Naive thymus-derived CD4-positive, alpha-beta T cell (primary cell): ENCODE measurements at regions not wholly inside any gene's neighbourhood (a gene's known extent, or its start where the extent isn't known, plus 50 kb on each side); places are given as distances from the start of the nearest gene placed in this dataset.

Source experiments
- ATAC-seq: fragments of 150-1000 bp; cut with Tn5 transposase; 2 replicates; pipeline ENCODE4 v1.10.0; 2021; ENCODE audit warnings: mild to moderate bottlenecking, moderate library complexity
- CTCF ChIA-PET: fragments of 350-600 bp; sonication (Branson Sonifier 250); formaldehyde crosslinking; loops from one replicate; lab custom pipeline; 2021; ENCODE audit warnings: antibody characterized with exemption; lab: Charles Lee
- POLR2A ChIA-PET: fragments of 350-600 bp; sonication (Branson Sonifier 250); formaldehyde crosslinking; loops from one replicate; lab custom pipeline; 2021; ENCODE audit warnings: antibody characterized with exemption, inconsistent platforms; lab: Charles Lee
- DNase-seq, 9 donors: peaks; one replicate each; pipeline versions ENCODE4 v3.0.0 to v3.0.0-alpha.2; 2020 to 2022; ENCODE audit warnings: mixed read lengths in 1 of 9
- H3K27ac ChIP-seq: one replicate; pipeline ENCODE4 v1.7.0; 2013; ENCODE audit warnings: mild to moderate bottlenecking, low read depth, low read length, moderate library complexity
- H3K27me3 ChIP-seq, 2 donors: one replicate each; pipeline ENCODE4 v1.7.0; 2013; ENCODE audit warnings: low read length in 2 of 2, mild to moderate bottlenecking in 2 of 2, moderate library complexity in 2 of 2; ENCODE audit not compliant: control insufficient read depth in 2 of 2, insufficient read depth in 2 of 2
- H3K36me3 ChIP-seq, 3 experiments: 1 replicate in 2 of 3; 2 replicates in 1 of 3; pipeline ENCODE4 v1.7.0; 2013; ENCODE audit warnings: low read length in 3 of 3, mild to moderate bottlenecking in 3 of 3, moderate library complexity in 1 of 3; ENCODE audit not compliant: insufficient read depth in 3 of 3, control insufficient read depth in 2 of 3
- H3K4me1 ChIP-seq, 2 donors: one replicate each; pipeline ENCODE4 v1.7.0; 2013; ENCODE audit warnings: low read length in 2 of 2, mild to moderate bottlenecking in 2 of 2, moderate library complexity in 1 of 2; ENCODE audit not compliant: control insufficient read depth in 2 of 2, insufficient read depth in 2 of 2
- H3K4me3 ChIP-seq: 2 replicates; pipeline ENCODE4 v1.7.0; 2013; ENCODE audit warnings: mild to moderate bottlenecking, low read length
- H3K9me3 ChIP-seq, 3 experiments: 1 replicate in 2 of 3; 2 replicates in 1 of 3; pipeline ENCODE4 v1.7.0; 2013; ENCODE audit warnings: low read length in 3 of 3; ENCODE audit not compliant: control insufficient read depth in 2 of 3
- H3K27ac Mint-ChIP-seq, 9 donors: one replicate each; pipeline ENCODE4 v1.8.0; 2020 to 2022; ENCODE audit warnings: mixed read lengths in 9 of 9, mild to moderate bottlenecking in 8 of 9, moderate library complexity in 5 of 9, inconsistent platforms in 2 of 9
- H3K27me3 Mint-ChIP-seq, 5 donors: one replicate each; pipeline ENCODE4 v1.8.0; 2021 to 2022; ENCODE audit warnings: mixed read lengths in 5 of 5, mild to moderate bottlenecking in 1 of 5
- H3K36me3 Mint-ChIP-seq, 5 donors: one replicate each; pipeline ENCODE4 v1.8.0; 2020 to 2022; ENCODE audit warnings: mixed read lengths in 5 of 5, mild to moderate bottlenecking in 3 of 5, inconsistent platforms in 1 of 5
- H3K4me1 Mint-ChIP-seq, 7 donors: one replicate each; pipeline ENCODE4 v1.8.0; 2020 to 2022; ENCODE audit warnings: mixed read lengths in 7 of 7, mild to moderate bottlenecking in 3 of 7, inconsistent platforms in 1 of 7
- H3K4me3 Mint-ChIP-seq, 10 donors: one replicate each; pipeline ENCODE4 v1.8.0; 2020 to 2022; ENCODE audit warnings: mild to moderate bottlenecking in 10 of 10, mixed read lengths in 10 of 10, moderate library complexity in 6 of 10, inconsistent platforms in 2 of 10
- H3K9me3 Mint-ChIP-seq, 11 donors: one replicate each; pipeline ENCODE4 v1.8.0; 2020 to 2022; ENCODE audit warnings: mixed read lengths in 11 of 11, mild to moderate bottlenecking in 4 of 11, inconsistent platforms in 1 of 11, moderate library complexity in 1 of 11
- intact Hi-C, 2 donors: fragments of 100-400 bp; cut with micrococcal nuclease; formaldehyde crosslinking; loops; one replicate each; pipeline ENCODE4 v1.15.1; 2023

- Histone ChIP-seq H3K27ac (no peak overlapping the region), H3K36me3 (no peaks in the 10 kb centered on the region), H3K27me3 (no peaks in the 10 kb centered on the region), H3K4me3 (no peak overlapping the region), H3K4me1 (no peaks in the 10 kb centered on the region), H3K9me3 (no peaks in the 10 kb centered on the region)
- DNase-seq = no peak
- H3K4me1 Mint-ChIP-seq = no peaks in the 10 kb centered on the region
- no peak overlapping the region for H3K4me3 Mint-ChIP-seq
- H3K9me3 Mint-ChIP-seq = peaks cover 0 to 5% (median 0%) of the 10 kb centered on the region in 11 donors
- H3K27ac Mint-ChIP-seq = no peak overlapping the region
- ChIA-PET CTCF (no interaction called here), POLR2A (no interaction called here)
- intact Hi-C loops = no loop called here
- peaks cover 0 to 8% (median 0%) of the 10 kb centered on the region in 5 donors for H3K27me3 Mint-ChIP-seq
- ATAC-seq = no peak
- H3K36me3 Mint-ChIP-seq = no peaks in the 10 kb centered on the region
These were observed 261.5 kb upstream of the SOX4 start for GRCh38 chr6:21332077-21332476.

- no peaks in the 10 kb centered on the region for H3K9me3 ChIP-seq
- no peak for ATAC-seq
- ChIA-PET POLR2A (no interaction called here), CTCF (interaction anchor here (0.6 kb wide), 1 partner anchor 768 kb away, joined by 3 read pairs; no protein-coding TSS in a partner anchor)
- H3K36me3 ChIP-seq = no peaks in the 10 kb centered on the region
- no peaks in the 10 kb centered on the region for H3K36me3 Mint-ChIP-seq
- H3K27ac ChIP-seq = no peak overlapping the region
- H3K9me3 Mint-ChIP-seq = peaks cover 0 to 11% (median 3%) of the 10 kb centered on the region in 11 donors
- H3K4me1 Mint-ChIP-seq = peaks cover 0 to 4% (median 0%) of the 10 kb centered on the region in 7 donors
- no peak for DNase-seq
- H3K4me3 ChIP-seq = no peak overlapping the region
- H3K4me1 ChIP-seq = no peaks in the 10 kb centered on the region
- H3K4me3 Mint-ChIP-seq = no peak overlapping the region
- H3K27ac Mint-ChIP-seq = no peak overlapping the region
- peaks cover 0 to 9% (median 0%) of the 10 kb centered on the region in 5 donors for H3K27me3 Mint-ChIP-seq
- no peaks in the 10 kb centered on the region for H3K27me3 ChIP-seq
- intact Hi-C loops = no loop called here
These were observed 260.9 kb upstream of the SOX4 start for GRCh38 chr6:21332660-21333059.

- intact Hi-C loops = no loop called here
- H3K27ac Mint-ChIP-seq = no peak overlapping the region
- no peak overlapping the region for H3K27ac ChIP-seq
- CTCF ChIA-PET = no interaction called here
- DNase-seq (no peak), ATAC-seq (no peak)
- H3K36me3 ChIP-seq = no peaks in the 10 kb centered on the region
- peaks cover 0 to 4% (median 0%) of the 10 kb centered on the region in 7 donors for H3K4me1 Mint-ChIP-seq
- POLR2A ChIA-PET = no interaction called here
- no peak overlapping the region for H3K4me3 ChIP-seq
- no peaks in the 10 kb centered on the region for H3K27me3 ChIP-seq
- no peak overlapping the region for H3K4me3 Mint-ChIP-seq
- no peaks in the 10 kb centered on the region for H3K9me3 ChIP-seq
- H3K4me1 ChIP-seq = no peaks in the 10 kb centered on the region
- H3K36me3 Mint-ChIP-seq = no peaks in the 10 kb centered on the region
- peaks cover 0 to 8% (median 0%) of the 10 kb centered on the region in 5 donors for H3K27me3 Mint-ChIP-seq
- peaks cover 0 to 19% (median 3%) of the 10 kb centered on the region in 11 donors for H3K9me3 Mint-ChIP-seq
These were observed 259.8 kb upstream of the SOX4 start for GRCh38 chr6:21333715-21334114.

- no peaks in the 10 kb centered on the region for H3K36me3 ChIP-seq
- no peaks in the 10 kb centered on the region for H3K9me3 ChIP-seq
- POLR2A ChIA-PET = no interaction called here
- Mint-ChIP-seq H3K27me3 (peaks cover 0 to 8% (median 0%) of the 10 kb centered on the region in 5 donors), H3K27ac (no peak overlapping the region), H3K36me3 (no peaks in the 10 kb centered on the region), H3K4me1 (peaks cover 0 to 4% (median 0%) of the 10 kb centered on the region in 7 donors), H3K4me3 (no peak overlapping the region), H3K9me3 (peaks cover 0 to 19% (median 3%) of the 10 kb centered on the region in 11 donors)
- CTCF ChIA-PET = no interaction called here
- H3K27me3 ChIP-seq = no peaks in the 10 kb centered on the region
- ATAC-seq = no peak
- no peak overlapping the region for H3K4me3 ChIP-seq
- intact Hi-C loops = no loop called here
- no peak overlapping the region for H3K27ac ChIP-seq
- no peaks in the 10 kb centered on the region for H3K4me1 ChIP-seq
- no peak for DNase-seq
These were observed 258.9 kb upstream of the SOX4 start for GRCh38 chr6:21334651-21335050.

- H3K27ac Mint-ChIP-seq = no peak overlapping the region
- H3K4me1 Mint-ChIP-seq = peaks cover 0 to 4% (median 0%) of the 10 kb centered on the region in 7 donors
- ChIA-PET POLR2A (no interaction called here), CTCF (no interaction called here)
- no peak overlapping the region for H3K4me3 Mint-ChIP-seq
- no peaks in the 10 kb centered on the region for H3K9me3 ChIP-seq
- no peak overlapping the region for H3K4me3 ChIP-seq
- H3K36me3 ChIP-seq = no peaks in the 10 kb centered on the region
- H3K4me1 ChIP-seq = no peaks in the 10 kb centered on the region
- no peaks in the 10 kb centered on the region for H3K36me3 Mint-ChIP-seq
- peaks cover 0 to 19% (median 3%) of the 10 kb centered on the region in 11 donors for H3K9me3 Mint-ChIP-seq
- intact Hi-C loops = no loop called here
- DNase-seq = no peak
- peaks cover 0 to 8% (median 0%) of the 10 kb centered on the region in 5 donors for H3K27me3 Mint-ChIP-seq
- H3K27me3 ChIP-seq = no peaks in the 10 kb centered on the region
- H3K27ac ChIP-seq = no peak overlapping the region
- no peak for ATAC-seq
These were observed 258.0 kb upstream of the SOX4 start for GRCh38 chr6:21335591-21335990.

GRCh38 chr6:21337263-21337662, 256.3 kb upstream of the SOX4 start:
- Histone ChIP-seq H3K4me3 (no peak overlapping the region), H3K27ac (no peak overlapping the region), H3K4me1 (no peaks in the 10 kb centered on the region), H3K36me3 (no peaks in the 10 kb centered on the region), H3K9me3 (no peaks in the 10 kb centered on the region), H3K27me3 (no peaks in the 10 kb centered on the region)
- Mint-ChIP-seq H3K4me3 (no peak overlapping the region), H3K9me3 (peaks cover 0 to 19% (median 3%) of the 10 kb centered on the region in 11 donors), H3K27ac (no peak overlapping the region), H3K36me3 (no peaks in the 10 kb centered on the region), H3K4me1 (peaks cover 0 to 4% (median 0%) of the 10 kb centered on the region in 7 donors), H3K27me3 (peaks cover 0 to 8% (median 0%) of the 10 kb centered on the region in 5 donors)
- POLR2A ChIA-PET = no interaction called here
- ATAC-seq (no peak), DNase-seq (no peak)
- intact Hi-C loops = no loop called here
- CTCF ChIA-PET = no interaction called here

GRCh38 chr6:21340573-21340972, 253.0 kb upstream of the SOX4 start:
- ATAC-seq (no peak), DNase-seq (no peak)
- H3K4me1 Mint-ChIP-seq = peaks cover 0 to 4% (median 0%) of the 10 kb centered on the region in 7 donors
- peaks cover 0 to 28% (median 3%) of the 10 kb centered on the region in 11 donors for H3K9me3 Mint-ChIP-seq
- H3K4me3 Mint-ChIP-seq = no peak overlapping the region
- intact Hi-C loops = no loop called here
- Histone ChIP-seq H3K36me3 (no peaks in the 10 kb centered on the region), H3K4me1 (no peaks in the 10 kb centered on the region), H3K27ac (no peak overlapping the region), H3K27me3 (no peaks in the 10 kb centered on the region), H3K4me3 (no peak overlapping the region), H3K9me3 (no peaks in the 10 kb centered on the region)
- POLR2A ChIA-PET = no interaction called here
- no peaks in the 10 kb centered on the region for H3K36me3 Mint-ChIP-seq
- H3K27ac Mint-ChIP-seq = no peak overlapping the region
- CTCF ChIA-PET = no interaction called here
- peaks cover 0 to 6% (median 0%) of the 10 kb centered on the region in 5 donors for H3K27me3 Mint-ChIP-seq
